HepG2 (cell line): ENCODE measurements at regions not wholly inside any gene's neighbourhood (a gene's known extent, or its start where the extent isn't known, plus 50 kb on each side); places are given as distances from the start of the nearest gene placed in this dataset.

ENCODE experiments used
- AKAP8 ChIP-seq: sonication (generic); formaldehyde crosslinking; IDR thresholded peaks from 2 replicates; pipeline ENCODE4 v1.5.1; 2020; ENCODE audit warnings: mild to moderate bottlenecking, missing genetic modification reagents
- CEBPB ChIP-seq: IDR thresholded peaks from 2 replicates; pipeline ENCODE4 v1.6.1; 2011; ENCODE audit warnings: low read depth, low read length, improper control_type of control experiment, borderline replicate concordance
- CEBPZ ChIP-seq: IDR thresholded peaks from 2 replicates; pipeline ENCODE4 v1.6.1; 2012; ENCODE audit warnings: low read length, improper control_type of control experiment
- ELF3 ChIP-seq: IDR thresholded peaks from 2 replicates; pipeline ENCODE4 v1.6.1; 2016; ENCODE audit warnings: missing genetic modification reagents, missing compliant biosample characterization
- FOXA3 ChIP-seq: IDR thresholded peaks from 2 replicates; pipeline ENCODE4 v1.6.1; 2016; ENCODE audit warnings: missing genetic modification reagents, missing compliant biosample characterization
- GATA4 ChIP-seq: sonication (generic); IDR thresholded peaks from 2 replicates; pipeline ENCODE4 v1.6.1; 2016; ENCODE audit warnings: antibody characterized with exemption, low read depth, borderline replicate concordance
- HDAC1 ChIP-seq: sonication (generic); formaldehyde crosslinking; IDR thresholded peaks from 2 replicates; pipeline ENCODE4 v1.5.1; 2020; ENCODE audit warnings: mild to moderate bottlenecking, missing genetic modification reagents
- HNF4A ChIP-seq: sonication (generic); formaldehyde crosslinking; IDR thresholded peaks from 2 replicates; pipeline ENCODE4 v1.4.0; 2020; ENCODE audit warnings: missing genetic modification reagents
- MAFK ChIP-seq, 2 experiments: IDR thresholded peaks in 1 of 2; conservative IDR thresholded peaks in 1 of 2; 2 replicates each; pipeline ENCODE4 v1.6.1; 2011; ENCODE audit warnings: improper control_type of control experiment in 2 of 2, low read length in 2 of 2
- MED1 ChIP-seq: sonication (generic); formaldehyde crosslinking; IDR thresholded peaks from 2 replicates; pipeline ENCODE4 v1.4.0; 2020; ENCODE audit warnings: missing genetic modification reagents
- NR2F6 ChIP-seq, 2 experiments: IDR thresholded peaks; 2 replicates each; pipeline ENCODE4 v1.6.1; 2016; ENCODE audit warnings: antibody characterized with exemption in 1 of 2, mild to moderate bottlenecking in 1 of 2
- SAP130 ChIP-seq: IDR thresholded peaks from 2 replicates; pipeline ENCODE4 v1.6.1; 2016; ENCODE audit warnings: low read depth
- SIX1 ChIP-seq: sonication (generic); formaldehyde crosslinking; IDR thresholded peaks from 2 replicates; pipeline ENCODE4 v1.4.0; 2020; ENCODE audit warnings: missing genetic modification reagents, borderline replicate concordance
- ZMYM2 ChIP-seq: sonication (generic); formaldehyde crosslinking; IDR thresholded peaks from 2 replicates; pipeline ENCODE4 v1.8.0; 2022; ENCODE audit warnings: mild to moderate bottlenecking, missing genetic modification reagents
- ZMYM4 ChIP-seq: sonication (generic); formaldehyde crosslinking; IDR thresholded peaks from 2 replicates; pipeline ENCODE4 v1.8.1; 2023; ENCODE audit warnings: mild to moderate bottlenecking, missing genetic modification reagents
- ZNF292 ChIP-seq: sonication (generic); formaldehyde crosslinking; IDR thresholded peaks from 2 replicates; pipeline ENCODE4 v1.8.1; 2022; ENCODE audit warnings: mild to moderate bottlenecking, low read depth, missing genetic modification reagents, borderline replicate concordance
- ZNF3 ChIP-seq: IDR thresholded peaks from 2 replicates; pipeline ENCODE4 v1.7.0; 2017; ENCODE audit warnings: inconsistent platforms
- ZNF335 ChIP-seq: sonication (generic); formaldehyde crosslinking; IDR thresholded peaks from 2 replicates; pipeline ENCODE4 v1.4.0; 2020; ENCODE audit warnings: missing genetic modification reagents
- ZNF652 ChIP-seq: IDR thresholded peaks from 2 replicates; pipeline ENCODE4 v1.6.1; 2016; ENCODE audit warnings: low read depth, borderline replicate concordance
- ZSCAN22 ChIP-seq: sonication (generic); formaldehyde crosslinking; IDR thresholded peaks from 2 replicates; pipeline ENCODE4 v1.4.0; 2020; ENCODE audit warnings: mild to moderate bottlenecking, missing genetic modification reagents
- TF ChIP-seq, protein P1 (sequence below): sonication (generic); formaldehyde crosslinking; IDR thresholded peaks from 2 replicates; pipeline ENCODE4 v1.4.0; 2020; ENCODE audit warnings: missing genetic modification reagents
- TF ChIP-seq, protein P2 (sequence below): sonication (generic); formaldehyde crosslinking; IDR thresholded peaks from 2 replicates; pipeline ENCODE4 v1.5.0; 2020; ENCODE audit warnings: mild to moderate bottlenecking, missing genetic modification reagents
- TF ChIP-seq, protein P3 (sequence below): sonication (generic); formaldehyde crosslinking; IDR thresholded peaks from 2 replicates; pipeline ENCODE4 v1.8.1; 2023; ENCODE audit warnings: mild to moderate bottlenecking, inconsistent platforms, moderate library complexity, missing genetic modification reagents, borderline replicate concordance

GRCh38 chr3:13245615-13245978, 172.4 kb upstream of the IQSEC1 start (continued):
- TF ChIP-seq ZNF292 (CRISPR knock-in tag), result 0 out of 2 replicates have a peak, but pooled peaks have one; percentile 39
- TF ChIP-seq ZSCAN22 (CRISPR knock-in tag), result no peak
- peak; percentile 99 for TF ChIP-seq ZNF3 (CRISPR knock-in tag)
- peak; percentile 30; the same call in 1 of the 2 replicates for TF ChIP-seq HNF4A (CRISPR knock-in tag)
- peak; percentile 70; the same call in 1 of the 2 replicates for TF ChIP-seq ZMYM2 (CRISPR knock-in tag)
- TF ChIP-seq ZNF335 (CRISPR knock-in tag), result no peak
- TF ChIP-seq HDAC1 (CRISPR knock-in tag), result no peak
- TF ChIP-seq, protein P1, sequence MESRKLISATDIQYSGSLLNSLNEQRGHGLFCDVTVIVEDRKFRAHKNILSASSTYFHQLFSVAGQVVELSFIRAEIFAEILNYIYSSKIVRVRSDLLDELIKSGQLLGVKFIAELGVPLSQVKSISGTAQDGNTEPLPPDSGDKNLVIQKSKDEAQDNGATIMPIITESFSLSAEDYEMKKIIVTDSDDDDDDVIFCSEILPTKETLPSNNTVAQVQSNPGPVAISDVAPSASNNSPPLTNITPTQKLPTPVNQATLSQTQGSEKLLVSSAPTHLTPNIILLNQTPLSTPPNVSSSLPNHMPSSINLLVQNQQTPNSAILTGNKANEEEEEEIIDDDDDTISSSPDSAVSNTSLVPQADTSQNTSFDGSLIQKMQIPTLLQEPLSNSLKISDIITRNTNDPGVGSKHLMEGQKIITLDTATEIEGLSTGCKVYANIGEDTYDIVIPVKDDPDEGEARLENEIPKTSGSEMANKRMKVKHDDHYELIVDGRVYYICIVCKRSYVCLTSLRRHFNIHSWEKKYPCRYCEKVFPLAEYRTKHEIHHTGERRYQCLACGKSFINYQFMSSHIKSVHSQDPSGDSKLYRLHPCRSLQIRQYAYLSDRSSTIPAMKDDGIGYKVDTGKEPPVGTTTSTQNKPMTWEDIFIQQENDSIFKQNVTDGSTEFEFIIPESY (CRISPR knock-in tag), result peak; percentile 71
- no peak for TF ChIP-seq MAFK (conservative IDR thresholded peaks at IDR 0.05 in 1 of 2, IDR thresholded peaks at IDR 0.05 in 1 of 2; ENCODE audit: low read length in 2 of 2)
- TF ChIP-seq CEBPB, result peak; percentile 97
- peak; percentile 50; the same call in 1 of the 2 replicates for TF ChIP-seq ZMYM4 (CRISPR knock-in tag)
- TF ChIP-seq SIX1 (CRISPR knock-in tag), result no peak
- TF ChIP-seq ZNF652 (CRISPR knock-in tag), result peak; percentile 65
- TF ChIP-seq NR2F6 (IDR thresholded peaks at IDR 0.05), result peak; percentile 49
- TF ChIP-seq NR2F6 (CRISPR knock-in tag; IDR thresholded peaks at IDR 0.05), result peak; percentile 69
- TF ChIP-seq, protein P2, sequence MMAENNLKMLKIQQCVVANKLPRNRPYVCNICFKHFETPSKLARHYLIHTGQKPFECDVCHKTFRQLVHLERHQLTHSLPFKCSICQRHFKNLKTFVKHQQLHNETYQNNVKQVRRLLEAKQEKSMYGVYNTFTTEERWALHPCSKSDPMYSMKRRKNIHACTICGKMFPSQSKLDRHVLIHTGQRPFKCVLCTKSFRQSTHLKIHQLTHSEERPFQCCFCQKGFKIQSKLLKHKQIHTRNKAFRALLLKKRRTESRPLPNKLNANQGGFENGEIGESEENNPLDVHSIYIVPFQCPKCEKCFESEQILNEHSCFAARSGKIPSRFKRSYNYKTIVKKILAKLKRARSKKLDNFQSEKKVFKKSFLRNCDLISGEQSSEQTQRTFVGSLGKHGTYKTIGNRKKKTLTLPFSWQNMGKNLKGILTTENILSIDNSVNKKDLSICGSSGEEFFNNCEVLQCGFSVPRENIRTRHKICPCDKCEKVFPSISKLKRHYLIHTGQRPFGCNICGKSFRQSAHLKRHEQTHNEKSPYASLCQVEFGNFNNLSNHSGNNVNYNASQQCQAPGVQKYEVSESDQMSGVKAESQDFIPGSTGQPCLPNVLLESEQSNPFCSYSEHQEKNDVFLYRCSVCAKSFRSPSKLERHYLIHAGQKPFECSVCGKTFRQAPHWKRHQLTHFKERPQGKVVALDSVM (CRISPR knock-in tag), result peak; percentile 98
- TF ChIP-seq MED1 (CRISPR knock-in tag), result peak; percentile 58; the same call in 1 of the 2 replicates
- TF ChIP-seq, protein P3, sequence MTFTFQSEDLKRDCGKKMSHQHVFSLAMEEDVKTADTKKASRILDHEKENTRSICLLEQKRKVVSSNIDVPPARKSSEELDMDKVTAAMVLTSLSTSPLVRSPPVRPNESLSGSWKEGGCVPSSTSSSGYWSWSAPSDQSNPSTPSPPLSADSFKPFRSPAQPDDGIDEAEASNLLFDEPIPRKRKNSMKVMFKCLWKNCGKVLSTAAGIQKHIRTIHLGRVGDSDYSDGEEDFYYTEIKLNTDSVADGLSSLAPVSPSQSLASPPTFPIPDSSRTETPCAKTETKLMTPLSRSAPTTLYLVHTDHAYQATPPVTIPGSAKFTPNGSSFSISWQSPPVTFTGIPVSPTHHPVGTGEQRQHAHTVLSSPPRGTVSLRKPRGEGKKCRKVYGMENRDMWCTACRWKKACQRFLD, result no peak
- TF ChIP-seq SAP130 (CRISPR knock-in tag), result peak; percentile 38; the same call in 1 of the 2 replicates
- TF ChIP-seq AKAP8 (CRISPR knock-in tag), result 0 out of 2 replicates have a peak, but pooled peaks have one; percentile 54
- 0 out of 2 replicates have a peak, but pooled peaks have one; percentile 7 for TF ChIP-seq FOXA3 (CRISPR knock-in tag)
- no peak for TF ChIP-seq GATA4
- no peak for TF ChIP-seq CEBPZ
- TF ChIP-seq ELF3 (CRISPR knock-in tag), result 0 out of 2 replicates have a peak, but pooled peaks have one; percentile 19
